Hepatocyte (in vitro differentiated cells): ENCODE measurements at regions not wholly inside any gene's neighbourhood (a gene's known extent, or its start where the extent isn't known, plus 50 kb on each side); places are given as distances from the start of the nearest gene placed in this dataset.

Experiments used
- CTCF ChIP-seq: fragments of 200-600 bp; sonication (generic); IDR thresholded peaks from 2 replicates; pipeline ENCODE4 v1.5.1; 2016; ENCODE audit warnings: antibody characterized with exemption, mild to moderate bottlenecking; ENCODE audit not compliant: poor library complexity
- EZH2 ChIP-seq: fragments of 200-600 bp; sonication (generic); IDR thresholded peaks from 2 replicates; pipeline ENCODE4 v1.6.1; 2016; ENCODE audit warnings: antibody characterized with exemption, mild to moderate bottlenecking, borderline replicate concordance

- TF ChIP-seq CTCF (no peak), EZH2 (no peak)
These were observed 205.0 kb upstream of the SASH1 start for GRCh38 chr6:148137652-148138051.
